Tibial nerve (tissue), 4 donors: ENCODE measurements at regions not wholly inside any gene's neighbourhood (a gene's known extent, or its start where the extent isn't known, plus 50 kb on each side); places are given as distances from the start of the nearest gene placed in this dataset.

Experiments
- DNase-seq, 2 donors: peaks; one replicate each; pipeline ENCODE4 v3.0.0-alpha.2; 2019; ENCODE audit warnings: low spot score in 2 of 2
- H3K27ac ChIP-seq, 4 donors: fragments of 200-600 bp; sonication (generic) in 3 of 4; one replicate each; pipeline ENCODE4 v1.5.1; 2017 to 2019; ENCODE audit warnings: mild to moderate bottlenecking in 1 of 4
- H3K27me3 ChIP-seq, 2 donors: fragments of 200-600 bp; sonication (generic) in 1 of 2; one replicate each; pipeline versions ENCODE4 v1.5.1 to v1.6.0; 2017 to 2019
- H3K36me3 ChIP-seq, 3 donors: fragments of 200-600 bp; sonication (generic); one replicate each; pipeline ENCODE4 v1.5.1; 2018 to 2019
- H3K4me1 ChIP-seq, 4 donors: fragments of 200-600 bp; sonication (generic) in 3 of 4; one replicate each; pipeline ENCODE4 v1.5.1; 2017 to 2019
- H3K4me3 ChIP-seq, 4 donors: fragments of 200-600 bp; sonication (generic) in 3 of 4; one replicate each; pipeline ENCODE4 v1.5.1; 2017 to 2019; ENCODE audit warnings: mild to moderate bottlenecking in 1 of 4, moderate library complexity in 1 of 4
- H3K9me3 ChIP-seq, 4 donors: fragments of 200-600 bp; sonication (generic) in 3 of 4; one replicate each; pipeline ENCODE4 v1.5.1; 2017 to 2019
- CTCF ChIP-seq, 5 experiments: fragments of 200-600 bp in 3 of 5; fragments of 450-650 bp in 2 of 5; sonication (generic) in 3 of 5; IDR thresholded peaks; one replicate each; pipeline ENCODE4 v1.5.1; 2016 to 2019; ENCODE audit warnings: antibody characterized with exemption in 5 of 5, mild to moderate bottlenecking in 3 of 5, moderate library complexity in 2 of 5
- EP300 ChIP-seq, 2 donors: sonication (generic); formaldehyde crosslinking; IDR thresholded peaks; one replicate each; pipeline ENCODE4 v1.6.1; 2017; ENCODE audit warnings: antibody characterized with exemption in 2 of 2, mild to moderate bottlenecking in 1 of 2
- POLR2A ChIP-seq, 2 donors: fragments of 450-650 bp; IDR thresholded peaks; one replicate each; pipeline ENCODE4 v1.6.1; 2017; ENCODE audit warnings: antibody characterized with exemption in 2 of 2, mild to moderate bottlenecking in 2 of 2, moderate library complexity in 2 of 2
- WGBS, 2 donors: methylation state at CpG; one replicate each; pipeline ENCODE4 v1.1.5; 2018; 5-methylcytosine and 5-hydroxymethylcytosine counted together

GRCh38 chr13:107457686-107458085, 757.6 kb downstream of the LIG4 start:
- Histone ChIP-seq H3K4me1 (peaks cover 0 to 5% (median 0%) of the 10 kb centered on the region in 4 donors), H3K9me3 (peaks cover 0 to 11% (median 0%) of the 10 kb centered on the region in 4 donors), H3K36me3 (no peaks in the 10 kb centered on the region), H3K4me3 (no peak overlapping the region), H3K27me3 (no peaks in the 10 kb centered on the region), H3K27ac (no peak overlapping the region)
- 37 to 47% methylated on average over 2 of the region's 2 CpGs for WGBS, 2 donors
- no peak for TF ChIP-seq CTCF (IDR thresholded peaks at IDR 0.05)
- no peak for TF ChIP-seq EP300 (IDR thresholded peaks at IDR 0.05)
- no peak for TF ChIP-seq POLR2A (IDR thresholded peaks at IDR 0.05)
- no peak for DNase-seq

- no peaks in the 10 kb centered on the region for H3K27me3 ChIP-seq
- H3K36me3 ChIP-seq, result no peaks in the 10 kb centered on the region
- no peak for TF ChIP-seq EP300 (IDR thresholded peaks at IDR 0.05)
- no peak for TF ChIP-seq CTCF (IDR thresholded peaks at IDR 0.05)
- no peak for TF ChIP-seq POLR2A (IDR thresholded peaks at IDR 0.05)
- no peak overlapping the region for H3K27ac ChIP-seq
- H3K4me1 ChIP-seq, result peaks cover 0 to 8% (median 0%) of the 10 kb centered on the region in 4 donors
- peaks cover 0 to 11% (median 0%) of the 10 kb centered on the region in 4 donors for H3K9me3 ChIP-seq
- 50 to 70% methylated on average over 2 of the region's 2 CpGs for WGBS, 2 donors
- H3K4me3 ChIP-seq, result no peak overlapping the region
- DNase-seq, result no peak
These were observed 758.9 kb downstream of the LIG4 start for GRCh38 chr13:107456431-107456830.

GRCh38 chr13:107452833-107453232, 762.5 kb downstream of the LIG4 start:
- peaks cover 0 to 11% (median 0%) of the 10 kb centered on the region in 4 donors for H3K9me3 ChIP-seq
- peaks cover 0 to 14% (median 0%) of the 10 kb centered on the region in 4 donors for H3K4me1 ChIP-seq
- 95 to 100% methylated on average over 2 of the region's 2 CpGs for WGBS, 2 donors
- DNase-seq, result no peak
- no peak overlapping the region for H3K27ac ChIP-seq
- H3K27me3 ChIP-seq, result no peaks in the 10 kb centered on the region
- H3K36me3 ChIP-seq, result no peaks in the 10 kb centered on the region
- TF ChIP-seq CTCF (IDR thresholded peaks at IDR 0.05) (no peak), POLR2A (IDR thresholded peaks at IDR 0.05) (no peak), EP300 (IDR thresholded peaks at IDR 0.05) (no peak)
- no peak overlapping the region for H3K4me3 ChIP-seq

GRCh38 chr13:107450931-107451330, 764.4 kb downstream of the LIG4 start:
- H3K4me1 ChIP-seq, result peaks cover 0 to 14% (median 0%) of the 10 kb centered on the region in 4 donors
- no peak overlapping the region for H3K27ac ChIP-seq
- H3K4me3 ChIP-seq, result no peak overlapping the region
- peak in 1 of 2 donors; percentile 7 for DNase-seq
- TF ChIP-seq EP300 (IDR thresholded peaks at IDR 0.05) (no peak), POLR2A (IDR thresholded peaks at IDR 0.05) (no peak), CTCF (IDR thresholded peaks at IDR 0.05) (no peak)
- 42 to 62% methylated on average over 10 of the region's 10 CpGs for WGBS, 2 donors
- H3K36me3 ChIP-seq, result no peaks in the 10 kb centered on the region
- H3K27me3 ChIP-seq, result no peaks in the 10 kb centered on the region
- peaks cover 0 to 11% (median 0%) of the 10 kb centered on the region in 4 donors for H3K9me3 ChIP-seq

- Histone ChIP-seq H3K4me3 (no peak overlapping the region), H3K27me3 (no peaks in the 10 kb centered on the region), H3K4me1 (peaks cover 0 to 14% (median 0%) of the 10 kb centered on the region in 4 donors), H3K27ac (no peak overlapping the region), H3K36me3 (no peaks in the 10 kb centered on the region), H3K9me3 (peaks cover 0 to 11% (median 0%) of the 10 kb centered on the region in 4 donors)
- DNase-seq, result no peak
- TF ChIP-seq CTCF (IDR thresholded peaks at IDR 0.05) (no peak), POLR2A (IDR thresholded peaks at IDR 0.05) (no peak), EP300 (IDR thresholded peaks at IDR 0.05) (no peak)
- 61 to 65% methylated on average over 6 of the region's 6 CpGs for WGBS, 2 donors
These were observed 764.9 kb downstream of the LIG4 start for GRCh38 chr13:107450431-107450830.
